ENCODE measurements at regions not wholly inside any gene's neighbourhood (a gene's known extent, or its start where the extent isn't known, plus 50 kb on each side); places are given as distances from the start of the nearest gene placed in this dataset.

GRCh38 chr16:87114832-87115231 lies 202.4 kb downstream of the C16orf95 start (continued):
- TF ChIP-seq TCF3 (IDR thresholded peaks at IDR 0.05; ENCODE audit: borderline replicate concordance, insufficient read depth, low read depth, low read length) (no peak), BRCA1 (IDR thresholded peaks at IDR 0.05; ENCODE audit: low read depth, low read length) (no peak), POLR2AphosphoS5 (IDR thresholded peaks at IDR 0.05; ENCODE audit: low read length) (no peak)

- ATAC-seq, result no peak
- WGBS (ENCODE audit: insufficient coverage, insufficient replicate concordance, low lambda C conversion rate, missing lambda C conversion rate), result 32% methylated on average over 5 of the region's 6 CpGs
- Histone ChIP-seq H3K36me3 (ENCODE audit: control insufficient read depth in 2 of 2, insufficient read depth in 2 of 2, low read length in 1 of 2) (no peaks in the 10 kb centered on the region), H3K9ac (ENCODE audit: control insufficient read depth, insufficient read depth, low read length) (no peak overlapping the region), H3K27me3 (replicated peaks in 1 of 2; ENCODE audit: control insufficient read depth in 2 of 2, insufficient read depth in 2 of 2, low read length in 1 of 2) (no peaks in the 10 kb centered on the region), H4K20me1 (ENCODE audit: control insufficient read depth, insufficient read depth) (no peaks in the 10 kb centered on the region), H2AFZ (ENCODE audit: control insufficient read depth, low read depth, low read length) (no peak overlapping the region), H3K9me3 (replicated peaks; ENCODE audit: control insufficient read depth, insufficient read depth, low read length) (no peaks in the 10 kb centered on the region), H3K79me2 (ENCODE audit: control insufficient read depth, insufficient read depth, low read length) (no peaks in the 10 kb centered on the region), H3K4me1 (ENCODE audit: control insufficient read depth, insufficient read depth, low read length) (no peaks in the 10 kb centered on the region), H3K4me2 (ENCODE audit: control insufficient read depth, insufficient read depth) (no peak overlapping the region), H3K4me3 (no peak overlapping the region), H3K27ac (ENCODE audit: control insufficient read depth, insufficient read depth) (no peak overlapping the region)
- no TSS peak for BruUV-seq (replicated peaks)
- TF ChIP-seq LARP7 (IDR thresholded peaks at IDR 0.05) (no peak), RFX5 (IDR thresholded peaks at IDR 0.05; ENCODE audit: low read depth, low read length) (no peak), SMAD5 (IDR thresholded peaks at IDR 0.05; ENCODE audit: low read depth) (no peak), PRDM15 (CRISPR knock-in tag; IDR thresholded peaks at IDR 0.05) (no peak), ZNF24 (IDR thresholded peaks at IDR 0.05) (no peak), SMAD1 (IDR thresholded peaks at IDR 0.05; ENCODE audit: low read depth, partially characterized antibody) (no peak), CBX3 (IDR thresholded peaks at IDR 0.05; ENCODE audit: borderline replicate concordance, low read depth) (no peak), BRCA1 (IDR thresholded peaks at IDR 0.05; ENCODE audit: low read depth, low read length) (no peak), CHD1 (IDR thresholded peaks at IDR 0.05; ENCODE audit: low read depth, low read length) (no peak), STAT1 (conservative IDR thresholded peaks at IDR 0.05) (no peak), ZNF217 (IDR thresholded peaks at IDR 0.05) (no peak), RAD21 (IDR thresholded peaks at IDR 0.05; ENCODE audit: insufficient read depth, low read depth, low read length) (no peak), ZNF622 (IDR thresholded peaks at IDR 0.05) (no peak), RB1 (IDR thresholded peaks at IDR 0.05; ENCODE audit: borderline replicate concordance) (no peak), SP1 (IDR thresholded peaks at IDR 0.05; ENCODE audit: low read depth, low read length) (no peak), NBN (IDR thresholded peaks at IDR 0.05) (no peak), POU2F2 (IDR thresholded peaks at IDR 0.05; ENCODE audit: borderline replicate concordance, low read depth, low read length) (no peak)
- CTCF ChIA-PET, result no interaction called here
- POLR2A ChIA-PET, result no interaction called here
- DNase-seq (ENCODE audit: low read depth, low spot score), result no peak
- SMC1A ChIA-PET (ENCODE audit: uncharacterized antibody, unreplicated experiment), result no interaction called here
- FAIRE-seq, result no peak
- RAD21 ChIA-PET (ENCODE audit: unreplicated experiment), result no interaction called here
- in situ Hi-C loops (cut with MboI), result no loop called here
- intact Hi-C loops (cut with micrococcal nuclease; ENCODE audit: unreplicated experiment), result no loop called here
These were observed 201.5 kb downstream of the C16orf95 start for GRCh38 chr16:87115646-87116045.
